CD4-positive, alpha-beta T cell treated with Interleukin-10 for 1 hour (primary cell): ENCODE measurements at regions not wholly inside any gene's neighbourhood (a gene's known extent, or its start where the extent isn't known, plus 50 kb on each side); places are given as distances from the start of the nearest gene placed in this dataset.

Experiments used
- DNase-seq: peaks from one replicate; pipeline ENCODE4 v3.0.0-alpha.2; 2020

GRCh38 chr20:60252866-60253265 is 294.6 kb downstream of the CDH26 start:
- DNase-seq = no peak

DNA sequence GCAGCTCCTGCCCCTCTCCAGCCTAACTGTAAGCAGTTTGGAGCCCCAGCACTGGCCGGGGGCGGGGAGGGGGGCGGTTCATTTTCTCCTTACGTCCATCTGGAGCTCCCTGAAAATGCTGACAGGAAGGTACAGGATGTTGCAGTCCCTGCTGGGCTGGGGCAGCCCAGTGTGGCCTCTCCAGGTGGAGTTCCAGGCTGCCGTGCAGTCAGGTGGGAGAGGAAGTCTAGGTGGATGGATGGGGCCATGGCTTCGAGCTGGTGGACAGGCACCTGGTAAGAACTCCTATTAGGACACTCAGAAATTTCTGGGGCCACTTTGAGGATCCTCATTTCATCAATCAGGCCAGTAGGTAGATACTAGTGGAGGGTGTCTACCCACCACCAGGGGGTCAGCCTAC is 295.2 kb downstream of the CDH26 start:
- DNase-seq = no peak

DNA sequence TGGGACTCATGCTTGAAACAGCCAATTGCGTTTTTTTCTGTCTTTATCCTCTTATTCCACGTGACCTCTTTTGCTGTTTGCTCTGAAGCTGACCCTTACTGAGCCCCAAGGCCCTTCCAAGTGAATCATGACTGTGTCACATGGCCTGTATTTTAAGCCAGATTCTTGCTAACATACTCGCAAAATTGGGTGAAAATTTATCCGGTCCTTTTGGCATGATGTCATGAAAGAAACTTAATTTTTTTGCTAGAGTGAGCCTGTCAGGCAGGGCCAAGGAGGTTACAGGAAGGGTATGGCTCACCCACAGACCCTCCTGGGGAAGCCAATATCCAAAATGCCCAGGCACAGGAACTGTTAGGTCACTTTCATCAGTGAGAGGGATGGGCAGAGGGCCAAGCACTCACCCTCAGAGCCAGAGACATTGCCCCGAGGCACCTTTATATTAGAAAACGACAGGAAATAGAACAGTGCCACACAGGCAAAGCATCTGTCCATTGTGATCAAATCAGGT is 296.7 kb downstream of the CDH26 start:
- no peak for DNase-seq

DNA sequence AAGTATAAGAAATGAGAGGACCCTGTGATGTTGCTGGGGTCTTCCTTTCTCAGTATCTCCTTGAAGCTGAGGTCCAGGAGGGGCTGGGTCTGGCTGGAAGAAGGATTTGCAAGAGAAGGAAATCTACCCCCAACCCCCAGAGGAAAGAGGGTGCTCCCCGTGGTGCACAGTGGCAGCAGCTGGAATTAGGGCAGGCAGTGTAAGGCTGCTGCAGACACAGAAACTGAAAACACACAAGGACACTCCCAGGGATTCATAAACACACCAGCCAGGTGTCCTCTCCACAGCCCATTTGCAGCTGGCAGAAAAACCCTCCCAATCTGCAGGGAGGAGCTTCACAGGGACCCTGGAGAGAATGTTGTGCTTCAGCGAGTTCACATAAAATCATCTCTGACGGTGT is 297.2 kb downstream of the CDH26 start:
- DNase-seq = no peak

DNA sequence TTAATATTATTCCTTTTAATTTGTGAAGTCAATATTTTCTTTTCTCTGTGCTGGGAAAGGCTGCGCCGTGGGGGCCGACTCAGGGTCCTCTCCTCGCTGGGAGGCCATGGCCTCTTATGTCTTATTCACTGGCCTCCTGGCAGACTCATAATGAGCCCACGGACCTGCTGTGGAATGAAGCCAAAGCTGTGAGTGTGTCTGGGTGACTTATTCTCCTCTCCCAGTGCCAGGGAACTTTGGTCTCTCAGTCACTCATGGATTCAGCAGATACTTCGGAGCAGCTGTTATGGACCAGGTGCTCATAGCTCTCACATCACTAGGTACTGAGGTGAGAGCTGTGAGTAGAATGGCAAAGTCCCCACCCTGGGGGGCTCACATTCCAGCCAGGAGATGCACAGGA is 297.6 kb downstream of the CDH26 start:
- no peak for DNase-seq

DNA sequence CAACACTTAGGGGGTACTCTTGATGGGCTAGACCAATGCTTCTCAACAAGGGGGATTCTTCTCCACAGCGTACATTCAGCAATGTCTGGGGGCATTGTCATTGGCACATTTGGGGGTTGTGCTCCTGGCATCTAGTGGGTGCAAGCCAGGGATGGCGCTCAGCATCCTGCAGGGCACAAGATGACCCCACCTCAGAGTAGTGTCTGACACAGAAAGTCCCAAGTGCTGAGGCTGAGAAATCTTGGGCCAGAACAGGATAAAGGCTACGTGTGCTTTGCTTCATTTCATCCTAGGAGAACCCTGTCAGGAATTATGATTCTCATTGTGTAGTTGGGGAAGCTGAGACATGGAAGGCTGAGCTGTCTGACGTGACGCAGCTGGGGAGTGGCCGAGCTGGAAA is 298.6 kb downstream of the CDH26 start:
- DNase-seq = no peak

DNA sequence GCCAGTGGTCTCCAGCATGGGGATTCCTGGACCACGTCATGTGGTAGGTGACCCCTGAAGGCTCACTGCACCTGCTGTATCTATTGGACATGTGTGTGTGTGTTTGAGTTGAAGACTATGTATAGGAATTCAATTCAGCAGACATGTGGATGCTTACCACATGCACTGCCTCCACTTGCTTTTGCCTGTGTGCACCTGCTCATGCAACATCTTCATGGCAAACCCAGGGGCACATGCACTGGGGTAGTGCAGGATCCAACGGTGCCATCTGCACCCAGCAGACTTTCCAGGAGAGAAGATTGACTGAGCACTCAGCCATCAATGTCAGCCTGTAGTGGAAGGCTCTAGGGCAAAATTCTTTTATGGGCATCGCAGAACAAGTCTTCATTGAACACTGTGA is 299.4 kb downstream of the CDH26 start:
- DNase-seq = no peak

DNA sequence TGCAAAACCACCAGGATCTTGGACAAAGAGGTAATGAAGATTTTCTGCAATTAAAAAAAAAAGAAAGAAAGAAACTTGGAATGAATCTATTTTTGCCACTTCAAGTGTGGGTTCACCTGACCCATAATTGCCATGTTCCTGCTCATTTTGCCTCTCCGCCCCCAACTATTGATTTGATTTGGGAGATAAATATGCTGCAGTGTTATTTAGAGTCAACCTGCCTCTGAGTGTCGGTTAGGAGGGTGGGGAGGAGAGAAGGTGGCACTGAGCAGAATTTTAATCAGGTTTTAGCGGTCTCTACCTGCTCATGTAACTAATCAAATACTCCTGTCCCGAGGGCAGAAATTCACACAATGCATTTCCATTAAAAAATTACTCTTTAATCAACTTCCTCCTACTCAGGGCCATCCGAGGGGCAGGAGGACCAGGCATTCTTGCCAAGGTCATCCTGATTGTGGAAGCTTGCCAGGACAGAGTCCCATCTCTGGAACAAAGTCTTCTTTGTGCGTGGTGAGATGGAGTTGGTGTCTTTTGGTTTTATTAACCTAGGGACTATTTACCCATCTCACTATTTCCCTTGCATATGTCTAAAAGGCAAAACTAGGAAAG is 300.1 kb downstream of the CDH26 start:
- no peak for DNase-seq

GRCh38 chr20:60261333-60261732 is 303.1 kb downstream of the CDH26 start:
- DNase-seq = no peak

DNA sequence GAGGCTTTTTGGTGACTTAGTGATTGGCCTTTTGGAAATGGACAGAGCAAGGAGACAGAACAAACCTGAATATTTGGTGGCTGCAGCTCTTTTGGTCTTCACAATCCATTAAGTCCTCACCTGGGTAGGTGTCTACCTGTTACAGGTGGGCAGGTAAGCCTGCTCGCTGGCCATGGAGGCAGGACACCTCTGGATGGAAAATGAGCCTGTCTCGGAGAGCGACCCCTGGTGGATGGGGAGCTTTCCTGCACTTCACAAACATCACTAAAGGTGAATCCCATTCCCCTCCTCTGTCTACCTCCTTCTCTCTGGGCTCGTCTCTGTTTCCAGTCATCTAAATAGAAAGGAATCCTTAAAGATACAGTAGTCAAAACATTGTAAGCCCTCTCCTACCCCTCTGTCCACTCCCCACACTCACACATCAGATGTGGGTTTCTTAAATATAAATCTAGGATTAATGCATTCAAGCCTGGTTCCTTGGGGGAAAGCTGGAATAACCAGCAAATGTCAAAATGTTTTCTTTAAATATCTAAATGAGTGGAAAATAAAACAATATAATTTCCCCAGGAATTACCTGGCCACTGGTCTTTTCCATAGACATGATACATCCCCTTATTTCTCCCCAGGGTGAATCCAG is 304.9 kb downstream of the CDH26 start:
- peak; percentile 57 for DNase-seq

- no peak for DNase-seq
These were observed 305.8 kb downstream of the CDH26 start for GRCh38 chr20:60263725-60264709.

GRCh38 chr20:60266177-60266823 is 308.1 kb downstream of the CDH26 start:
- DNase-seq = peak; percentile 17

DNA sequence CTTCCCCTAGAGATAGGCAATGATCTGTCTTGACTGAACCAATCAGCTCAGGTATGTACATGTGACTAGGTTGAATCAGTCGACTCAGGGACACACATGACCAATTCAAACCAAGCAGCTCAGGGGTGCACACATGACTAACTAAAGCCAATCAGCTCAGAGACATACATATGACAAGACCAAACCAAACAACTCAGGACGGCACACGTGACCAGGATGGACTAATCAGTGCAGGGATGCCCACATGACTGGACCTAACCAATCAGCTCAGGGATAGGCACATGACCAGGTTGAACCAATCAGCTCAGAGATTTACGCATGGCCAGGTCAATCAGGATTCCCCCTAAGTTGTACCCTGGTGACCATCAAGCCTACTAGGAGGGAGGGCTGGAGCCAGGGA is 310.3 kb downstream of the CDH26 start:
- no peak for DNase-seq

- no peak for DNase-seq
These were observed 311.4 kb downstream of the CDH26 start for GRCh38 chr20:60269573-60270162.

GRCh38 chr20:60270341-60270740 is 312.1 kb downstream of the CDH26 start:
- DNase-seq = no peak

DNA sequence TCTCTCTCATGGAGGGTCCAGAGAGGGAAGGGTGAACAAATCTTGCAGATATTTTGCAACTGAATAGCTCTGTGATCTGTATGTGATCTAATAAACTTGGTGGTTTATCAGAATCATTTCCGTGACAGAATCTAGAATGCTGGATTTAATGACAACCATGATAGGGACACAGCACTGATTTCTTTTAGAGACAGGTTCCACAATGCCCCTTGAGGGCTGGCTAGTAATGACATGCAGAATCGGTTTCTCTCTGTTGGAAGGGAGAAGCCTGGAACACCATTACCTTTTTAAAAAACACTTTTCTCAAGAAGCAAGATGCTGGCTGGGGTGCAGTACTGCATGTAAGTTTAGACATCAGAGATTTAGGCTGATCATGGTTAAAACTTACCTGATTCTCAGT is 313.4 kb downstream of the CDH26 start:
- no peak for DNase-seq

- DNase-seq = no peak
These were observed 314.6 kb downstream of the CDH26 start for GRCh38 chr20:60272790-60273189.

DNA sequence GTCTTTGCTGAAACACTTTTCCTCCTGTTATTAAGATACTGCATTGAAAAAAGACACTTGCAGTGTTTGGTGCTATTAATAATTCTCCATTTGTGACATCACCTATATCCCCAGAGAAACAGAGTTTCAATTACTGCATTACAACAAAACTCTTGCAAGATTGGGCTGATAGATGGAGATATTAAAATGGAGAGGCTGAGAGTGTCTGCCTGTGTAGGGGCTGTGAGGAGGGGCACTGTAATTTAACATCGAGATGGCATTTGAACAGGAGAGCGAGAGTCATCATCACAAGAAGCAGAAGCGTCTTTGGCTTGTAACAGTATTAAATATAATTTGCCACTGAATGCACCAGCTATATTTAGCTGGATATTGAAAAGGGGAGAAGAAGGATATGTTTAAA is 316.5 kb downstream of the CDH26 start:
- no peak for DNase-seq

GRCh38 chr20:60281295-60281694 is 323.1 kb downstream of the CDH26 start:
- no peak for DNase-seq

GRCh38 chr20:60283281-60283680 is 325.1 kb downstream of the CDH26 start:
- no peak for DNase-seq

DNA sequence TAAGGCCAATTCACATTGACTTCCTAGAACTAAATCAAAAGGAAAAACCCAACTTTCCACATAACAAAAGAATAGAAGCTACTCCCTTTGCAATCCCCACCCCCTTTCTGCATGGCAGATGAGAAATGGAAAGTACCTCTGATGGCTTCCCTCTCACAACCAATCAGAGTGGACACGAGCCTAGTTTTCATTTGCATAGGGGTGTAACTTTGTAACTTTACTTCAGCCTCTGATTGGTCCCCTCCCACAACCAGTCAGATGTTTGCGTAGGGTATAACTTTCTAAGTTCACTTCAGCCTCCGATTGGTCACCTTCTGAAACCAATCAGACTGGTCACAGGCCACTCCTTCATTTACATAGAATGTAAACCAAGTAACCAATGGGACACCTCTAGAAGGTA is 328.5 kb downstream of the CDH26 start:
- DNase-seq = no peak

DNA sequence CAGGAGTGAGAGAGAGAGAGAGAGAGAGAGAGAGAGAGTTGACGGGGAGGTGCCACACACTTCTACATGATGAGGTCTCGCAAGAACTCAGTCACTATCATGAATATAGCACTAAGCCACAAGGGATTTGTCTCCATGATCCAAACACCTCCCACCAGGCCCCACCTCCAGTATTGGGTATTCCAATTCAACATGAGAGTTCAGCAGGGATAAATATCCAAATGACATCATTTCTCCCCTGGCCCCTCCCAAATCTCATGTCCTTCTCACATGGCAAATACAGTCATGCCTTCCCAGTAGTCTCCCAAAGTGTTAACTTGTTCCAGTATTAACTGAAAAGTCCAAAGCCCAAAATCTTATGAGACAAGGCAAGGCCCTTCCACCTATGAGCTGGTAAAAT is 330.7 kb downstream of the CDH26 start:
- no peak for DNase-seq

DNA sequence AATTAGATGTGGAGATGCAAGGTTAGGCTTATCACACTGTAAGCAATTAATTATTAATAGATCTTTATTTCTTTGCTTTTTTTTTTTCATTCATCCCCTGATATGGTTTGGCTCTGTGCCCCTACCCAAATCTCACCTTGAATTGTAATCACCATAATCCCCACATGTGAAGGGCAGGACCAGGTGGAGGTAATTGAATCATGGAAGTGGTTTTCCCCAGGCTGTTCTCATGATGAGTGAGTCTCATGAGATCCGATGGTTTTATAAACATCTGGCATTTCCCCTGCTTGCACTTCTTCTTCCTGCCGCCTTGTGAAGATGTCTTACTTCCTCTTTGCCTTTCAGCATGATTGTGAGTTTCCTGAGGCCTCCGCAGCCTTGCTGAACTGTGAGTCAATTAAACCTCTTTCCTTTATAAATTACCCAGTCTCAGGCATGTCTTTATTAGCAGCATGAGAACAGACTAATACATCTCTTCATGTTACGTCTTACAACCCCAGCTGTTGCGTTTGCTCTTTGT is 333.8 kb downstream of the CDH26 start:
- DNase-seq = no peak
